NCI-H128 (cell line): ENCODE measurements at regions not wholly inside any gene's neighbourhood (a gene's known extent, or its start where the extent isn't known, plus 50 kb on each side); places are given as distances from the start of the nearest gene placed in this dataset.
A peak's percentile ranks its signal among the peaks of the same experiment; 100 is the strongest.

Experiments
- DNase-seq: peaks from one replicate; lab custom pipeline; 2025; ENCODE audit not compliant: unreplicated experiment; lab: John Stamatoyannopoulos, UW

GRCh38 chr6:21508753-21509152 is 84.8 kb upstream of the SOX4 start:
- no peak for DNase-seq

GRCh38 chr6:21511891-21512550 is 81.5 kb upstream of the SOX4 start:
- DNase-seq, result no peak

GRCh38 chr6:21514288-21514687 is 79.3 kb upstream of the SOX4 start:
- DNase-seq, result no peak

- no peak for DNase-seq
Measured at GRCh38 chr6:21518317-21518716, 75.2 kb upstream of the SOX4 start.

GRCh38 chr6:21519642-21520041 is 73.9 kb upstream of the SOX4 start:
- no peak for DNase-seq

- no peak for DNase-seq
Measured at GRCh38 chr6:21521276-21521675, 72.3 kb upstream of the SOX4 start.

GRCh38 chr6:21522143-21522747 is 71.3 kb upstream of the SOX4 start:
- DNase-seq, result peak; percentile 21

- DNase-seq, result peak; percentile 79
Measured at GRCh38 chr6:21522797-21523456, 70.6 kb upstream of the SOX4 start.

GRCh38 chr6:21523652-21524051 is 69.9 kb upstream of the SOX4 start:
- DNase-seq, result peak; percentile 27

GRCh38 chr6:21524201-21524600 is 69.3 kb upstream of the SOX4 start:
- DNase-seq, result no peak

GRCh38 chr6:21526974-21527373 is 66.6 kb upstream of the SOX4 start:
- DNase-seq, result no peak

- DNase-seq, result no peak
Measured at GRCh38 chr6:21527731-21528130, 65.8 kb upstream of the SOX4 start.

GRCh38 chr6:21529431-21529830 is 64.1 kb upstream of the SOX4 start:
- no peak for DNase-seq

GRCh38 chr6:21531393-21531792 is 62.2 kb upstream of the SOX4 start:
- DNase-seq, result no peak

- DNase-seq, result no peak
Measured at GRCh38 chr6:21533678-21534077, 59.9 kb upstream of the SOX4 start.

GRCh38 chr6:21536280-21536766 is 57.2 kb upstream of the SOX4 start:
- DNase-seq, result no peak

- DNase-seq, result no peak
Measured at GRCh38 chr6:21537637-21538036, 55.9 kb upstream of the SOX4 start.

GRCh38 chr6:21538186-21538798 is 55.3 kb upstream of the SOX4 start:
- no peak for DNase-seq

- DNase-seq, result no peak
Measured at GRCh38 chr6:21539621-21540100, 53.9 kb upstream of the SOX4 start.
